Spinal cord (tissue), 9 donors: ENCODE measurements at regions not wholly inside any gene's neighbourhood (a gene's known extent, or its start where the extent isn't known, plus 50 kb on each side); places are given as distances from the start of the nearest gene placed in this dataset.
A peak's percentile ranks its signal among the peaks of the same experiment; 100 is the strongest.

ENCODE experiments used
- DNase-seq, 6 donors: peaks; one replicate each; pipeline versions ENCODE4 v3.0.0 to v3.0.0-alpha.2; 2013 to 2015; ENCODE audit warnings: low spot score in 6 of 6, low read depth in 4 of 6
- H3K27ac ChIP-seq: one replicate; pipeline ENCODE4 v1.5.1; 2013; ENCODE audit warnings: low read depth, low read length, control low read depth
- H3K27me3 ChIP-seq: one replicate; pipeline ENCODE4 v1.6.1; 2013; ENCODE audit warnings: low read length; ENCODE audit not compliant: control insufficient read depth, insufficient read depth
- H3K36me3 ChIP-seq: one replicate; pipeline ENCODE4 v1.6.1; 2013; ENCODE audit warnings: low read length; ENCODE audit not compliant: control insufficient read depth, insufficient read depth
- H3K4me1 ChIP-seq: one replicate; pipeline ENCODE4 v1.6.1; 2013; ENCODE audit warnings: low read length; ENCODE audit not compliant: control insufficient read depth, insufficient read depth
- H3K4me3 ChIP-seq: one replicate; pipeline ENCODE4 v1.5.1; 2013; ENCODE audit warnings: low read depth, low read length, control low read depth
- H3K9me3 ChIP-seq: one replicate; pipeline ENCODE4 v1.6.1; 2013; ENCODE audit warnings: low read length; ENCODE audit not compliant: control insufficient read depth, insufficient read depth
- WGBS: methylation state at CpG from one replicate; pipeline ENCODE4 v1.1.5; 2013; ENCODE audit warnings: missing lambda C conversion rate; ENCODE audit not compliant: insufficient coverage; 5-methylcytosine and 5-hydroxymethylcytosine counted together
- donor health status: healthy.

DNA sequence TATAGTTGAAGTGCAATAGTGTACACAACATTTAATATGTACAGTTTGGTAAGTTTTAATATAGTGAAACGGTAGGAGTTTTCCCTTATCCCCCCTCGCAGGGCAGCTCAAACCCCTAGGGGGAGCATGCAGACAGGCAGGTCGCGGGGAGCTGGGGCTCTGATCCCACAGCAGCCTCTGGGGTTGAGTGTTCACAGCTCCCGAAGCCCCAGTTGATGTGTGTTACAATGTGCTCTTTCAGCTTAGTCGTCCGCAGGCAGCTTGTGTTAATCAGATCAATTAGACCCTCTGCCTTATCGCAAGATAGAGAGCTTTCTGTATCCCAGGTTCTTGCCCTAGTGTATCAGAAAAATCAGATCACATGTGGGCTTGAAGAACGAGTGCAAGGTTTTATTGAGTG lies 143.1 kb upstream of the CHRNA7 start:
- no peaks in the 10 kb centered on the region for H3K9me3 ChIP-seq
- H3K4me3 ChIP-seq, result no peak overlapping the region
- DNase-seq, result peak in 1 of 6 donors; percentile 42
- no peaks in the 10 kb centered on the region for H3K27me3 ChIP-seq
- H3K36me3 ChIP-seq, result no peaks in the 10 kb centered on the region
- no peaks in the 10 kb centered on the region for H3K4me1 ChIP-seq
- WGBS, result 12% methylated on average over 7 of the region's 9 CpGs
- H3K27ac ChIP-seq, result no peak overlapping the region

GRCh38 chr15:31892513-31892912 lies 137.8 kb upstream of the CHRNA7 start:
- WGBS, result no CpG with 5 or more reads among the region's 1 CpG
- Histone ChIP-seq H3K27me3 (no peaks in the 10 kb centered on the region), H3K27ac (no peak overlapping the region), H3K4me3 (no peak overlapping the region), H3K36me3 (no peaks in the 10 kb centered on the region), H3K4me1 (no peaks in the 10 kb centered on the region), H3K9me3 (no peaks in the 10 kb centered on the region)
- DNase-seq, result no peak

DNA sequence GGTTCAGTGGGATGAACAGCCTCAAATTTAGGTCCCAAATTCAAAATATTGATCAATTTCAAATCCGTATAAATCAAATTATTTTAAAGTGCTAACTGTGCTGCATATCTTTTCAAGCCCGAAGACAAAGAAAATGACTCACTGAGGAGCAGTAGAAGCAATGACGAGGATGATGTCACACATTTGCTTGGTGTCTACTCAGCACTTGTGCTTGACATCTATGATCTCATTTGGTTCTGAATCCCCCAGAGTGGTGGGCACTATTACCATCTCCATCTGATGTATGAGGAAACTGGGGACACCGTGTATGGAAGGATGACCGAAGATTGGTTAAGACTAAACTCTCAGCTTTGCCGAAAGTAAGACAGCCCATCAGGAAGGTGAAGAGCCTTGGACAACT lies 136.5 kb upstream of the CHRNA7 start:
- Histone ChIP-seq H3K36me3 (no peaks in the 10 kb centered on the region), H3K4me1 (no peaks in the 10 kb centered on the region), H3K27me3 (no peaks in the 10 kb centered on the region), H3K4me3 (no peak overlapping the region), H3K27ac (no peak overlapping the region), H3K9me3 (peaks cover 3% of the 10 kb centered on the region)
- 91% methylated on average over 5 of the region's 6 CpGs for WGBS
- DNase-seq, result no peak

DNA sequence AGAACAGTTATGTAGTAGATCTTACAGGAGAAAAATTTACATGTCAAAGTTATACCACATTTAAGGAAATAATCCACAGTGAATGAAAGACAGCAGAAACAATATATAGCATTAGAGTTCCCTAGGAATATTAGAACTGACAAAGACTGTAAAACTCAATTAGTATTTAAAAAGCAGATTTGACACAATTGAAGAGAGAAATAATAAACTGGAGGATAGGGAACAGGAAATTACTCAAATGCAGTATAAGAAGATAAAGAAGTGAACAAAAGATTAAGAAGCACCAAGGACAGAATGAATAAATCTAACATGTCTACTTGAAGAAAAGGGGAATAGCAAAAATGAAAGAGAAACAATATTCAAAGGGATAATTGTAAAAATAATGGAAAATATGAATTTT lies 132.6 kb upstream of the CHRNA7 start:
- no peak overlapping the region for H3K4me3 ChIP-seq

GRCh38 chr15:31901501-31901900 lies 128.8 kb upstream of the CHRNA7 start:
- H3K9me3 ChIP-seq, result peaks cover 4% of the 10 kb centered on the region
- no peaks in the 10 kb centered on the region for H3K4me1 ChIP-seq
- DNase-seq, result no peak
- no peak overlapping the region for H3K27ac ChIP-seq
- H3K36me3 ChIP-seq, result no peaks in the 10 kb centered on the region
- no peak overlapping the region for H3K4me3 ChIP-seq
- 100% methylated on average over 2 of the region's 3 CpGs for WGBS
- no peaks in the 10 kb centered on the region for H3K27me3 ChIP-seq

More for the DNA sequence above, 132.6 kb upstream of the CHRNA7 start:
- no peaks in the 10 kb centered on the region for H3K36me3 ChIP-seq
- no peak overlapping the region for H3K27ac ChIP-seq
- H3K27me3 ChIP-seq, result no peaks in the 10 kb centered on the region
- H3K9me3 ChIP-seq, result peaks cover 4% of the 10 kb centered on the region
- no peak for DNase-seq
- H3K4me1 ChIP-seq, result no peaks in the 10 kb centered on the region

GRCh38 chr15:31905054-31905453 lies 125.3 kb upstream of the CHRNA7 start:
- Histone ChIP-seq H3K4me3 (no peak overlapping the region), H3K9me3 (no peaks in the 10 kb centered on the region), H3K36me3 (no peaks in the 10 kb centered on the region), H3K27me3 (no peaks in the 10 kb centered on the region), H3K27ac (no peak overlapping the region), H3K4me1 (no peaks in the 10 kb centered on the region)
- 23% methylated on average over 3 of the region's 8 CpGs for WGBS
- no peak for DNase-seq

DNA sequence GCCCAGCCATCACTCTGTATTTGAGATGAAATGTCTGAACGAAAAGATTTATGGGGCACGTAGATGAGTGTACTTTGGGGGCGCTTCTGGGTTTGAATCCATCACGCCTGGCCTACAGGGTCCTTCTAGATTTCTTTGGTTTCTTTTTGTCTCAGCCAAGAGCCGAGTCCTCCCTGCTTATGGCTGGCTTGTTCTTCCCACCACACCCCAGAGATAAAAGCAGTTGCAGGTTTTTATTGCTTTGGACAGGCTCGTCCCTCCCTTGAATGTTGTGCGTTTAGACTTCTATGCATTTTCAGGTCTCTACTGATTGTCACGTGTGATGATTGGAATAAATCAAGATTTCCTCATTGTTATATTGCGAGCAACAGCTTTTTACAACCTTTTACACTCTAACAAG lies 104.8 kb upstream of the CHRNA7 start:
- Histone ChIP-seq H3K9me3 (no peaks in the 10 kb centered on the region), H3K4me1 (no peaks in the 10 kb centered on the region), H3K36me3 (no peaks in the 10 kb centered on the region), H3K27ac (no peak overlapping the region), H3K27me3 (no peaks in the 10 kb centered on the region), H3K4me3 (no peak overlapping the region)
- 92% methylated on average over 4 of the region's 9 CpGs for WGBS
- no peak for DNase-seq

DNA sequence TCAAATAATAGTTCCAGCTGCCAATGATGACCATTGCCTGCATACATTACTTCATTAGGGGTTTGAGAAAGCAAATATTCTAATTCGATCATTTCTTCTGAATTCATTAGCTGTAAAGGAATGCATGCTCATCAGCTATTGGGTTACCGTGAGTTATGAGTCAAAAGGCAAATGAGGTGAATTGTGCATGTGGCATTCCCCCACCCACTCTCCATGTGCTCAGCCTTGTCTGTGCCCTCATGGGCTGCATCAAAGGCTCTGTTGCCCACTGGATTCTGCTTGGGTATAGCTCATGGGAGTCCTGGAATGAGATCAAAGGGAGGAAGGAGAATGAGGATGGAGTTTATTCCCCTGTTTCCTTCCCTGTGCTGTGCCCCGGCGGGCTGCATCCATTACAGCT lies 99.3 kb upstream of the CHRNA7 start:
- WGBS, result 94% methylated on average over 2 of the region's 4 CpGs
- no peaks in the 10 kb centered on the region for H3K4me1 ChIP-seq

GRCh38 chr15:31932576-31932975 lies 97.7 kb upstream of the CHRNA7 start:
- no peak for DNase-seq
- Histone ChIP-seq H3K4me1 (no peaks in the 10 kb centered on the region), H3K9me3 (no peaks in the 10 kb centered on the region), H3K27ac (no peak overlapping the region), H3K4me3 (no peak overlapping the region), H3K36me3 (no peaks in the 10 kb centered on the region), H3K27me3 (no peaks in the 10 kb centered on the region)
- 100% methylated on average over 2 of the region's 5 CpGs for WGBS

More for the DNA sequence above, 99.3 kb upstream of the CHRNA7 start:
- H3K36me3 ChIP-seq, result no peaks in the 10 kb centered on the region
- H3K27me3 ChIP-seq, result no peaks in the 10 kb centered on the region
- no peak overlapping the region for H3K27ac ChIP-seq
- H3K4me3 ChIP-seq, result no peak overlapping the region
- no peak for DNase-seq
- no peaks in the 10 kb centered on the region for H3K9me3 ChIP-seq

DNA sequence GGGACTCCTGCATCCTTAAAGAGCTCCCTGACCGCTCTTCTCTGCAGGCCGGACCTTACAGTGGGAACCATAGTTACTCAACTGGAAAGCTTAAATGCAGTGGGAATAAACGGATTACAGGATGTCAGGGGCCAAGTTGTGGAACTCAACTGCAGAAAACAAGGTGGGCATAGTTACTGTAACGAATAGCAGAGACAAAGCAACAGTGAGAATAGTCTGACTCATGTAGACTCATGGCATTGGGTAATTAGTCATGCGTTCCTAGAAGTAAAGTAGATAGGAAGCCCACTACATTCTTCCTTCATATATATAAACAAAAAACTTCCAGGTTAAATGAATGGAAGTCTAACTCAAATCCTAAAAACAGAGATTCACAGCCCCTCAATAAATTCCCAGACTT lies 95.5 kb upstream of the CHRNA7 start:
- 52% methylated on average over 4 of the region's 5 CpGs for WGBS
- H3K4me1 ChIP-seq, result no peaks in the 10 kb centered on the region
- H3K27me3 ChIP-seq, result no peaks in the 10 kb centered on the region
- no peak overlapping the region for H3K27ac ChIP-seq
- no peaks in the 10 kb centered on the region for H3K9me3 ChIP-seq
- DNase-seq, result no peak
- no peak overlapping the region for H3K4me3 ChIP-seq
- no peaks in the 10 kb centered on the region for H3K36me3 ChIP-seq
